GM23338 (cell line): ENCODE measurements at regions not wholly inside any gene's neighbourhood (a gene's known extent, or its start where the extent isn't known, plus 50 kb on each side); places are given as distances from the start of the nearest gene placed in this dataset.

ENCODE experiments used
- ATAC-seq: fragments of 200-7000 bp; cut with Tn5 transposase; 3 replicates; pipeline ENCODE4 v1.9.1; 2020
- DNase-seq: peaks from one replicate; pipeline ENCODE4 v3.0.0-alpha.2; 2015; ENCODE audit warnings: low spot score
- H2AFZ ChIP-seq: fragments of 200-600 bp; sonication (generic); 2 replicates; pipeline ENCODE4 v1.8.0; 2016; ENCODE audit warnings: antibody characterized with exemption, mild to moderate bottlenecking, moderate library complexity
- H3F3A ChIP-seq: fragments of 200-600 bp; sonication (generic); replicated peaks from 2 replicates; pipeline ENCODE4 v1.8.0; 2017; ENCODE audit warnings: antibody characterized with exemption, mixed run types, low read depth
- H3K27ac ChIP-seq: fragments of 200-600 bp; sonication (generic); 2 replicates; pipeline ENCODE4 v1.6.1; 2016; ENCODE audit warnings: low read depth
- H3K27me3 ChIP-seq: fragments of 200-600 bp; sonication (generic); 2 replicates; pipeline ENCODE4 v1.8.0; 2016; ENCODE audit warnings: mild to moderate bottlenecking, mixed run types, moderate library complexity; ENCODE audit not compliant: insufficient read depth
- H3K36me3 ChIP-seq: fragments of 200-600 bp; sonication (generic); 2 replicates; pipeline ENCODE4 v1.8.0; 2016; ENCODE audit warnings: mild to moderate bottlenecking; ENCODE audit not compliant: insufficient read depth
- H3K4me1 ChIP-seq: fragments of 200-600 bp; sonication (generic); 2 replicates; pipeline ENCODE4 v1.8.0; 2016; ENCODE audit warnings: mild to moderate bottlenecking, moderate library complexity; ENCODE audit not compliant: insufficient read depth
- H3K4me2 ChIP-seq: fragments of 200-600 bp; sonication (generic); 2 replicates; pipeline ENCODE4 v1.7.1; 2017; ENCODE audit warnings: mixed run types
- H3K4me3 ChIP-seq: fragments of 200-600 bp; sonication (generic); 2 replicates; pipeline ENCODE4 v1.6.1; 2016; ENCODE audit warnings: mixed run types
- H3K79me2 ChIP-seq: fragments of 200-600 bp; sonication (generic); replicated peaks from 2 replicates; pipeline ENCODE4 v1.8.0; 2017; ENCODE audit warnings: mild to moderate bottlenecking; ENCODE audit not compliant: insufficient read depth
- H3K9me2 ChIP-seq: fragments of 200-600 bp; sonication (generic); 2 replicates; pipeline ENCODE4 v1.8.0; 2017; ENCODE audit not compliant: insufficient read depth
- H4K20me1 ChIP-seq: fragments of 200-600 bp; sonication (generic); replicated peaks from 2 replicates; pipeline ENCODE4 v1.8.0; 2017; ENCODE audit warnings: mild to moderate bottlenecking; ENCODE audit not compliant: insufficient read depth
- H3K27ac Mint-ChIP-seq: 2 replicates; pipeline ENCODE4 v1.8.0; 2020; ENCODE audit warnings: inconsistent platforms, mild to moderate bottlenecking, moderate library complexity, mixed read lengths
- H3K27me3 Mint-ChIP-seq: 3 replicates; pipeline ENCODE4 v1.8.0; 2022; ENCODE audit warnings: low read depth, mild to moderate bottlenecking, moderate library complexity, mixed read lengths, inconsistent platforms; ENCODE audit not compliant: insufficient read depth, poor library complexity
- H3K36me3 Mint-ChIP-seq: 3 replicates; pipeline ENCODE4 v1.8.0; 2021; ENCODE audit warnings: low read depth, mild to moderate bottlenecking, inconsistent platforms, moderate library complexity, mixed read lengths
- H3K4me1 Mint-ChIP-seq: 3 replicates; pipeline ENCODE4 v1.8.0; 2020; ENCODE audit warnings: mild to moderate bottlenecking, inconsistent platforms, mixed read lengths
- H3K4me3 Mint-ChIP-seq: 3 replicates; pipeline ENCODE4 v1.8.0; 2021; ENCODE audit warnings: moderate library complexity, mild to moderate bottlenecking, inconsistent platforms, mixed read lengths
- H3K9me3 Mint-ChIP-seq: 3 replicates; pipeline ENCODE4 v1.8.0; 2020; ENCODE audit warnings: moderate library complexity, mild to moderate bottlenecking, inconsistent platforms, mixed read lengths
- CREB1 ChIP-seq: fragments of 250-450 bp; sonication (Bioruptor Pico); IDR thresholded peaks from 2 replicates; pipeline ENCODE4 v1.5.0; 2020; ENCODE audit warnings: low read depth, mild to moderate bottlenecking, moderate library complexity
- EZH2phosphoT487 ChIP-seq: fragments of 200-600 bp; sonication (generic); IDR thresholded peaks from one replicate; pipeline ENCODE4 v1.8.1; 2018; ENCODE audit warnings: antibody characterized with exemption; ENCODE audit not compliant: unreplicated experiment
- NANOG ChIP-seq: IDR thresholded peaks from 2 replicates; pipeline ENCODE4 v1.6.1; 2016; ENCODE audit warnings: antibody characterized with exemption, borderline replicate concordance
- ZNF114 ChIP-seq: fragments of 250-450 bp; sonication (Bioruptor Pico); IDR thresholded peaks from 2 replicates; pipeline ENCODE4 v1.5.0; 2020; ENCODE audit warnings: mild to moderate bottlenecking, moderate library complexity
- ZNF331 ChIP-seq: fragments of 250-450 bp; sonication (Bioruptor Pico); IDR thresholded peaks from 2 replicates; pipeline ENCODE4 v1.5.0; 2020; ENCODE audit warnings: low read depth, mild to moderate bottlenecking, moderate library complexity
- TF ChIP-seq, protein P1 (sequence below): fragments of 250-450 bp; sonication (Bioruptor Pico); IDR thresholded peaks from 2 replicates; pipeline ENCODE4 v1.5.0; 2020; ENCODE audit warnings: mild to moderate bottlenecking, moderate library complexity
- TF ChIP-seq, protein P2 (sequence below), 2 experiments: fragments of 200-600 bp in 1 of 2; sonication (generic) in 1 of 2; conservative IDR thresholded peaks; 2 replicates each; pipeline versions ENCODE4 v1.5.1 to v1.6.1; 2016 to 2017; ENCODE audit warnings: antibody characterized with exemption in 2 of 2, low read depth in 2 of 2, mild to moderate bottlenecking in 2 of 2, moderate library complexity in 1 of 2

DNA sequence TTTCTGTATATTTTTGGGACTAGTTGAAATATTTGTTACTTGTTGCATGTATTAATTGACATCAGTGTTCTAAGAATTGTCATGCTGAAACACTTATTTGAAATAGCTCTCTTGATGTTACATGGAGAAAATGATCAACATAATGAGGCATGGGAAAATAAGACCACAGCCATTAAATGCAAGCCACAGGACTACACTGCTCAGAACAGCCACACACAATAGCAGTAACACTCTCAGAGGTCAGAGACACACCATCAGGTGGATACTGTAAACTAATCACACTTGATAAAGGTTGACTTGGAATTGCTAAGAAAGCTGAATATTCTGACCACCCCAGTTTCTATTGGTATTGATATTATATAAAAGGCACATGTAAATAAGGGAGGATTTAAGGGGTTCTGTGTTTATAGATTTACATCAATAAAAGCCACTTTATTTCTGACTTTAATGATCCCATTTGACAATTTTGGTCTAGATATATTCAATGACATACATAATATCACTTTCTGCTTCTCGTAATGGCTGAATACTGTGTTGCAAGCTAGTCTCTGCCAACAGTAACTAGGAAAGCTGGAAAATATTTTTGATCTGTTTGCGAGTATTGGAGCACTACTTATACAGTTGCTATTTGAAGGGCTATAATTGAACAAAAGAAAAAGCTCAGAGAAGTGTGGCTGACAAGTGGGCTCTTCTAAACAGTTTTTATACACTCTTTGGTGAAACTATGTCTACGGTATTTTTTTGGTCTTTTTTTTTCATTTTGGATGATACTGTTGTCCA lies 876.5 kb upstream of the INTU start (continued):
- TF ChIP-seq, protein P1, sequence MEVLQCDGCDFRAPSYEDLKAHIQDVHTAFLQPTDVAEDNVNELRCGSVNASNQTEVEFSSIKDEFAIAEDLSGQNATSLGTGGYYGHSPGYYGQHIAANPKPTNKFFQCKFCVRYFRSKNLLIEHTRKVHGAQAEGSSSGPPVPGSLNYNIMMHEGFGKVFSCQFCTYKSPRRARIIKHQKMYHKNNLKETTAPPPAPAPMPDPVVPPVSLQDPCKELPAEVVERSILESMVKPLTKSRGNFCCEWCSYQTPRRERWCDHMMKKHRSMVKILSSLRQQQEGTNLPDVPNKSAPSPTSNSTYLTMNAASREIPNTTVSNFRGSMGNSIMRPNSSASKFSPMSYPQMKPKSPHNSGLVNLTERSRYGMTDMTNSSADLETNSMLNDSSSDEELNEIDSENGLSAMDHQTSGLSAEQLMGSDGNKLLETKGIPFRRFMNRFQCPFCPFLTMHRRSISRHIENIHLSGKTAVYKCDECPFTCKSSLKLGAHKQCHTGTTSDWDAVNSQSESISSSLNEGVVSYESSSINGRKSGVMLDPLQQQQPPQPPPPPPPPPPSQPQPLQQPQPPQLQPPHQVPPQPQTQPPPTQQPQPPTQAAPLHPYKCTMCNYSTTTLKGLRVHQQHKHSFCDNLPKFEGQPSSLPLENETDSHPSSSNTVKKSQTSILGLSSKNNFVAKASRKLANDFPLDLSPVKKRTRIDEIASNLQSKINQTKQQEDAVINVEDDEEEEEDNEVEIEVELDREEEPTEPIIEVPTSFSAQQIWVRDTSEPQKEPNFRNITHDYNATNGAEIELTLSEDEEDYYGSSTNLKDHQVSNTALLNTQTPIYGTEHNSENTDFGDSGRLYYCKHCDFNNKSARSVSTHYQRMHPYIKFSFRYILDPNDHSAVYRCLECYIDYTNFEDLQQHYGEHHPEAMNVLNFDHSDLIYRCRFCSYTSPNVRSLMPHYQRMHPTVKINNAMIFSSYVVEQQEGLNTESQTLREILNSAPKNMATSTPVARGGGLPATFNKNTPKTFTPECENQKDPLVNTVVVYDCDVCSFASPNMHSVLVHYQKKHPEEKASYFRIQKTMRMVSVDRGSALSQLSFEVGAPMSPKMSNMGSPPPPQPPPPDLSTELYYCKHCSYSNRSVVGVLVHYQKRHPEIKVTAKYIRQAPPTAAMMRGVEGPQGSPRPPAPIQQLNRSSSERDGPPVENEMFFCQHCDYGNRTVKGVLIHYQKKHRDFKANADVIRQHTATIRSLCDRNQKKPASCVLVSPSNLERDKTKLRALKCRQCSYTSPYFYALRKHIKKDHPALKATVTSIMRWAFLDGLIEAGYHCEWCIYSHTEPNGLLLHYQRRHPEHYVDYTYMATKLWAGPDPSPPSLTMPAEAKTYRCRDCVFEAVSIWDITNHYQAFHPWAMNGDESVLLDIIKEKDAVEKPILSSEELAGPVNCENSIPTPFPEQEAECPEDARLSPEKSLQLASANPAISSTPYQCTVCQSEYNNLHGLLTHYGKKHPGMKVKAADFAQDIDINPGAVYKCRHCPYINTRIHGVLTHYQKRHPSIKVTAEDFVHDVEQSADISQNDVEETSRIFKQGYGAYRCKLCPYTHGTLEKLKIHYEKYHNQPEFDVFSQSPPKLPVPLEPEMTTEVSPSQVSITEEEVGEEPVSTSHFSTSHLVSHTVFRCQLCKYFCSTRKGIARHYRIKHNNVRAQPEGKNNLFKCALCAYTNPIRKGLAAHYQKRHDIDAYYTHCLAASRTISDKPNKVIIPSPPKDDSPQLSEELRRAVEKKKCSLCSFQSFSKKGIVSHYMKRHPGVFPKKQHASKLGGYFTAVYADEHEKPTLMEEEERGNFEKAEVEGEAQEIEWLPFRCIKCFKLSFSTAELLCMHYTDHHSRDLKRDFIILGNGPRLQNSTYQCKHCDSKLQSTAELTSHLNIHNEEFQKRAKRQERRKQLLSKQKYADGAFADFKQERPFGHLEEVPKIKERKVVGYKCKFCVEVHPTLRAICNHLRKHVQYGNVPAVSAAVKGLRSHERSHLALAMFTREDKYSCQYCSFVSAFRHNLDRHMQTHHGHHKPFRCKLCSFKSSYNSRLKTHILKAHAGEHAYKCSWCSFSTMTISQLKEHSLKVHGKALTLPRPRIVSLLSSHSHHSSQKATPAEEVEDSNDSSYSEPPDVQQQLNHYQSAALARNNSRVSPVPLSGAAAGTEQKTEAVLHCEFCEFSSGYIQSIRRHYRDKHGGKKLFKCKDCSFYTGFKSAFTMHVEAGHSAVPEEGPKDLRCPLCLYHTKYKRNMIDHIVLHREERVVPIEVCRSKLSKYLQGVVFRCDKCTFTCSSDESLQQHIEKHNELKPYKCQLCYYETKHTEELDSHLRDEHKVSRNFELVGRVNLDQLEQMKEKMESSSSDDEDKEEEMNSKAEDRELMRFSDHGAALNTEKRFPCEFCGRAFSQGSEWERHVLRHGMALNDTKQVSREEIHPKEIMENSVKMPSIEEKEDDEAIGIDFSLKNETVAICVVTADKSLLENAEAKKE = no peak
- no peak for TF ChIP-seq CREB1 (CRISPR knock-in tag)
- no peak for TF ChIP-seq ZNF331
- TF ChIP-seq EZH2phosphoT487 = no peak

DNA sequence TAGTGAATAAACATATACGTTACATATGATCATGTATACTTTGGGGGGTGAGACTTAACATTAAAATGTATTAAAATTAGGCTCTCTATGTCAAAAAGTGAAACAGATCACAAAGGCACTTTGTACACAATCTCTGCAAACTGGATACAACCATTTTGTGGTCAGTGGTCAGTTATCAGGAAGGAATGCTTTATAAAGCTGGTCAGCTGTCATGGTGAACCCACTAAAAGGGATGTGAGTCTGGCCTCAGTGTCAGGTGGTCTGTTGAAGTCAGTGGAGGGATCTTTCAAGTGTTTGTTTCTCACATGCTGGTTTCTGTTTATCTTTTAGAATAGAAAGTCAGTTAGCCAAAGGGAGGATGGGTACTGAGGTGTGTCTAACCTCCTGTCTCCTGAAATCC lies 875.5 kb upstream of the INTU start:
- no peak for ATAC-seq
- Histone ChIP-seq H3K4me3 (no peak overlapping the region), H3K79me2 (no peaks in the 10 kb centered on the region), H2AFZ (no peak overlapping the region), H3K27me3 (no peaks in the 10 kb centered on the region), H3K27ac (no peak overlapping the region), H3K9me2 (0 out of 2 replicates have a peak, but pooled peaks cover 6% of the 10 kb centered on the region), H3K36me3 (no peaks in the 10 kb centered on the region), H4K20me1 (no peaks in the 10 kb centered on the region), H3F3A (no peaks in the 10 kb centered on the region), H3K4me1 (no peaks in the 10 kb centered on the region), H3K4me2 (no peak overlapping the region)
- H3K36me3 Mint-ChIP-seq = no peaks in the 10 kb centered on the region
- H3K27me3 Mint-ChIP-seq = no peaks in the 10 kb centered on the region
- no peak for TF ChIP-seq ZNF114 (CRISPR knock-in tag)
- TF ChIP-seq, protein P1 = no peak
- TF ChIP-seq, protein P2, sequence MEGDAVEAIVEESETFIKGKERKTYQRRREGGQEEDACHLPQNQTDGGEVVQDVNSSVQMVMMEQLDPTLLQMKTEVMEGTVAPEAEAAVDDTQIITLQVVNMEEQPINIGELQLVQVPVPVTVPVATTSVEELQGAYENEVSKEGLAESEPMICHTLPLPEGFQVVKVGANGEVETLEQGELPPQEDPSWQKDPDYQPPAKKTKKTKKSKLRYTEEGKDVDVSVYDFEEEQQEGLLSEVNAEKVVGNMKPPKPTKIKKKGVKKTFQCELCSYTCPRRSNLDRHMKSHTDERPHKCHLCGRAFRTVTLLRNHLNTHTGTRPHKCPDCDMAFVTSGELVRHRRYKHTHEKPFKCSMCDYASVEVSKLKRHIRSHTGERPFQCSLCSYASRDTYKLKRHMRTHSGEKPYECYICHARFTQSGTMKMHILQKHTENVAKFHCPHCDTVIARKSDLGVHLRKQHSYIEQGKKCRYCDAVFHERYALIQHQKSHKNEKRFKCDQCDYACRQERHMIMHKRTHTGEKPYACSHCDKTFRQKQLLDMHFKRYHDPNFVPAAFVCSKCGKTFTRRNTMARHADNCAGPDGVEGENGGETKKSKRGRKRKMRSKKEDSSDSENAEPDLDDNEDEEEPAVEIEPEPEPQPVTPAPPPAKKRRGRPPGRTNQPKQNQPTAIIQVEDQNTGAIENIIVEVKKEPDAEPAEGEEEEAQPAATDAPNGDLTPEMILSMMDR (conservative IDR thresholded peaks at IDR 0.05; ENCODE audit: low read depth in 2 of 2) = no peak
- TF ChIP-seq NANOG = no peak
- H3K4me3 Mint-ChIP-seq = no peak overlapping the region
- no peak overlapping the region for H3K27ac Mint-ChIP-seq
- H3K9me3 Mint-ChIP-seq = no peaks in the 10 kb centered on the region
- DNase-seq = no peak
- H3K4me1 Mint-ChIP-seq = no peaks in the 10 kb centered on the region
